Activated CD4-positive, CD25-positive, alpha-beta regulatory T cell (primary cell): ENCODE measurements at regions not wholly inside any gene's neighbourhood (a gene's known extent, or its start where the extent isn't known, plus 50 kb on each side); places are given as distances from the start of the nearest gene placed in this dataset.
A peak's percentile ranks its signal among the peaks of the same experiment; 100 is the strongest.
"Not testable (repeated sequence)": the region's sequence is repeated elsewhere in the genome, so short reads cannot be mapped to it uniquely, and the experiment has no call there.

ENCODE experiments used
- DNase-seq, 4 experiments: peaks; one replicate each; lab custom pipeline; 2025; lab: John Stamatoyannopoulos, UW

DNA sequence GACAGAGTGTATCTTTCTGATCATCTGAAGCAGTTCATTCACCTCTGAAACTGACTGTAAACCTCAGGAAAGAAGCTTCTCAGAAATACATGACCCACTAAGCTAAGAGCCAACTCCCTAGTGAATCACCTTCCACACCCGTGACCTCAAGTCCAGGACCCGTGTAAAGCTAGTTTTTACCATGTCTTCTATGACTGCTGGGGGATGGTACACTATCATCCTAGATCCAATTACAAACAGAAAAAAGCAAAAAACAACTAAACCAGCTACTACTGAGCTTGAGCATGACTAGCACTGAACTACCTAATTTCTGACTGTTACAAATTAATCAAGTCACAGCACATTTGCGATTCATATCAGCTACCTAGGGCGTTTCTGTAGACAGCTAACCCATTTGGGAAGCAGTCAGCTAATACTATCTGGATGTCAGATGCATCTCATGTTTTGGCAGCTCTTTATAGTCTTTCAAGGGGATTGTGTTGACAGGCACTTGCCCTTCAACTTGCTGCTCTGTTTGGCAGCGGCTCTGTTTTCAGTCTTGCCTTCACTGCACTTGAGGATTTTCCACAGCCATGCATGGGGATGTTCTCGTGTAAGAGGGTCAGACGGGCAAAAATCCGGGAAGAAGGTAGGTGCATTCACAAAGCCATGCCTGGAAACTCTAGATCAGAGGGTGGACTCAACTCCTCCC, 350.3 kb downstream of the ANAPC1 start:
- DNase-seq = not testable (repeated sequence)

DNA sequence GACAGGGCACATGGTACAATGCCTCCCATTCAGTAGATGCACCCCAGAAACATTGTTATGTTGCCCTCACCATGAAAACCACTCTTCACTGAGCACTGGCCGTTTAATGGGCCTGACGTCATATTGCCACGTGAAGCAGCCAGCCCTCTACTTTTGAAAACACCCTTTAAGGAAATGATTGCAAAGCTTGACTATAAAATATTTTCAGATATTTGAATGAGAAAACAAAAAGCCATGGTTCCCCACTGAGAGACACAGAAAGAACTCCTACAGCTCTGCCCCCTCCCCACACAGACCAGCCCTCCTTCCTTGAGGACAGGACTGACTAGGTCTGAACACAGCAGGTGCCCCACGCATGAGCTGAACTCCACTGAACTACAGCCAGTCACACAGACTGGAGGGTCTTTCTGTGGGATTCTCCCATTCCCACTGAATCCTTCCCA, 349.1 kb downstream of the ANAPC1 start:
- peak in 1 of 4 experiments; percentile 8 for DNase-seq

DNA sequence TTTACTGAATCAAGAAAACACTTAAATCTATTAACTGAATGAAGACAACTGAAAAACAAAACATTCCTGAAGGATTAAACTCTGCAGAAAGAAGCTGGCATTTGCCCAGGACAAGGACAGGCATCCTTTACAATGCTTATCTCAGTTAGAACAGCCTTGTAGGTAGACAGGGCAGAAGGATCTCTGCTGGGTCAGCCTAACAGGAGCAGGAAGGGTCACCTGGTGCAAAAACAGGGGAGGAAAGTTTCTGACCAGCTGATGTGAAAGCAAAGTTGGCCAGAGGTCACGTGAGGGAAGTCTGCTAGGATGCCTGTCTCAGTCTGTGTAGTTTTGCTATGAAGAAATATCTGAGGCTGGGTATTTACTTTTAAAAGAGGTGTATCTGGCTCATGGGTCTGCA, 348.6 kb downstream of the ANAPC1 start:
- DNase-seq = no peak

DNA sequence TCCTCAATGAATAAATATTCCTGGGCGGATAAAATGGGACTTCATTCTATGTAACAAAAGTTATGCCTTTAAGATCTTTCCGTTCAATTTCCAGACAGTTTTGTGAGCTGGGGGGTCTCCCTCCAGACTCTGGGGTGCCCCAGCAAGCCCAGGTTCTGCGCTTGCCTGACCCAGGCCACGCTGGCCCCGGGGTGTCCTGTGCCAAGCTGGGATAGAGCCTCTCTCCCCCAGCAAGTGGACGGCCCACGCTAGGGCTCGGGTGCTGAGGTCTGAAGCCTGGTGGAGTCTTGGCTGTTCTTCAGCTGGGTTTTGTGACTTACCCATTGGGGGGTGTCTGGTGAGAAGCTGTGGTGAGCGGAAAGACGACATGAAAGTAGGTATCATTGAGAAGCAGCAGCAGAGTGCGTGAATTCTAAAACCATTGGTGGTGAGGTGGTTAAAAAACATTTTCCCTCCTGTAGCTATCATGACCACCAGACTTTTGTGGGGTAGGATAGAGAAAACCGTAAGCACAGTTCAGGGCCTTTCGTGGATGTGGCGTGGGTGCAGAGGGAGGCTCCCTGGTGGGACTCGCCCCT, 346.8 kb downstream of the ANAPC1 start:
- no peak for DNase-seq

DNA sequence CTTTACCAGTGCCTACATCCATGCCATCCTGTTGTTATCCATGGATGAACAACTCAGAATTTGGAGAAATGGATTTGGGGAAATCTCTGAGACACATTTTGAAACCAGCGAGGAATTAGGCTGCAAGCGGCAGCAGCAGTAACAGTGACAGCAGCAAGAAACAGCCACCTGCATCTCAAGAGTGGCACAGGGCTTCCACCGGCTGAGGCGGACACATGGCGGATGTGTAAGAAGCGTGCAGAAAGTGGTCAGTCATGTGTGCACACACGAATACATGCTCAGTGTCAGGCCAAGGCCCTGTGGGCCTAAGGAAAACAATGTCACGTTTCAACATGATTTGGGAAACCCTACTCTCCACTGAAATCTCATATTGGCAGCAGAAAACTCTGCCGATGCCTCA, 344.0 kb downstream of the ANAPC1 start:
- not testable (repeated sequence) for DNase-seq

DNA sequence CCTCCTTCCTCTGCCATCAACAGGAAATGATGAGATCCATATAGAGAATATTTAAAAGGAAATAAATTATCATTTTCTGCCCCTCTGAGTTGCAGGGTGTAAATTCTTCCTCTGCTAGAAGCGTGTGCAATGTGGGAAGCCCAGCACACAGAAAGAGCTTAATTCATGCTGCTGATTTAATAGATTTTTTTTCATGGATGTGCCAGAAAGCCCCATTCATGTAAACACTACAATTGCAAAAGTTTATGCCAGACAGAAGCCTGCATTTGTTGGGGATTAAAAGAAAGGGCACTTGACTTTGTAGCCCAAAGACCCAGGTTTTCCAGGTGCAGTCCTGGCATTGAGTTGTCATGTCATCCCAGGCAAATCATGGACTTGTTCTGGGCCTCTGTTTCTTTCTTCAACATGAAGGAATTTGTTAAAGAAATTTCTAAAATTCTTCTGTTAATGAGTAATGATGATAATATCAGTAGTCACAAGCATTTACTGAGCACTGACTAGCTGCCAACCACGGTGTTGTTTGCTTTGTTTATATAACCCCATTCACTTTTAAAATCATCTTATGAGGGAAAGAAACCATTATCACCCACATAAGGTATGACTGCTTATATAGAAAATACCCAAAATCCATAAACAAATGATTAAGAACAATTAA, 341.7 kb downstream of the ANAPC1 start:
- not testable (repeated sequence) for DNase-seq

DNA sequence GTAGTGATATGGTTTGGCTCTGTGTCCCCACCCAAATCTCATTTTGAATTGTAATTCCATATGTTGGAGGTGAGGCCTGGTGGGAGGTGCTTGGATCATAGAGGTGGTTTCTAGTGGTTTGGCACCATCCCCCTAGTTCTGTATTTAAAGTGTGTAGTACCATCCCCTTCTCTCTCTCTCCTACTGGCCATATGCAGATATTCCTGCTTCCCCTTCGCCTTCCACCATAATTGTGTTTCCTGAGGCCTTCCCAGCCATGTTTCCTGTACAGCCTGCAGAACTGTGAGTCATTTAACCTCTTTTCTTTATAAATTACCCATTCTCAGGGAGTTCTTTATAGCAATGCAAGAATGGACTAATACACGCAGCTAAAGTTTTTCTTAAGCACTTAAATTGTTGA, 340.0 kb downstream of the ANAPC1 start:
- DNase-seq = not testable (repeated sequence)

DNA sequence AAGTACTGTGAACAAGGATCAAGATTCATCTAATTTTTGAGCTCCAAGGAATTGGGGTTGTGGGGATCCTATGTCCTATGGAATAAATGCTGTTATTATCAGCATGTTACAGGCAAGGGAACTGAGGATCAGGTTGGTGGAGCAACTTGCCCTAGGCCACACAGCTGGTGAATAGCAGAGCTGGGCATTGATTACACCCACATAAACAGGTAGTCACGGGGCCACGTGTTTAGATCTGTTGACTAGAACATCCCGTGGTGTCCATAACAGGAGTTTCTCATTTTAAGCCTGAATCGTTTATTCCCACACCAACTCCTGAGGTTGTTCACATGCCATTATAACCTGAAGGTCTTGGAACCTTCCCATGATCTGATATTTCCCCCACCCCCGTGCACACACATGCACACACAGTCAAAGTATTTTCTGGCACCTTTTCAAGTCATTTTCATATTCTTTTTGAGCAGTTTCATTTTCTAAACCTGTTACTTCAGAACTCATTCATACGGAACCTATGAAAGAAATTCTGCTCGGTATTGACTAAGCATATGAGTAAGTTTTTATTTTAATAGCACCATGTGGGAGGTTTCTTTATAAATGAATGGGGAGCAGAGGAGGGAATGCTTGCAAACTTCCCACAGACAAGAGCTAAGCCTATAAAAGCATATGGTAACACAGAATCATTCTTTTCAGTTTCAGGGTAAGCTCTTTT, 338.1 kb downstream of the ANAPC1 start:
- not testable (repeated sequence) for DNase-seq

DNA sequence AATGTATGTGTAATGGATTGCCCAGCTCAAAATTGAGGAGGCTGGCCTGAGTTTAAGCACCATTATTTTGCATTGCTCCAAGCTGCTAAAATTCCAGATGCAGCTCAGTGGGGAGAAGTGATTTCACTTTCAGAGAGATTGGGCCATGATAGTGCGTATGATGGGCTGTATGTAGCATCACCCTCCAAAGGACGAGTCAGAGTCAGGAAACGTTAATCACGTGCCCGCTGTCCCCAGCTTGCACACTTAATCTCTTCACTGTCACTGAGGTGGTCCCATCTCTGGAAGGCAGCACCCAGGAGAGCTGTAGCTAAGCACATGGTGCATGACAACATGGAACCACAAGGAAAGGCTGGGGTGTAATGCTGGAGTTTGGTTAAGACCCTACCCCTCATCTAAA, 337.4 kb downstream of the ANAPC1 start:
- not testable (repeated sequence) for DNase-seq

DNA sequence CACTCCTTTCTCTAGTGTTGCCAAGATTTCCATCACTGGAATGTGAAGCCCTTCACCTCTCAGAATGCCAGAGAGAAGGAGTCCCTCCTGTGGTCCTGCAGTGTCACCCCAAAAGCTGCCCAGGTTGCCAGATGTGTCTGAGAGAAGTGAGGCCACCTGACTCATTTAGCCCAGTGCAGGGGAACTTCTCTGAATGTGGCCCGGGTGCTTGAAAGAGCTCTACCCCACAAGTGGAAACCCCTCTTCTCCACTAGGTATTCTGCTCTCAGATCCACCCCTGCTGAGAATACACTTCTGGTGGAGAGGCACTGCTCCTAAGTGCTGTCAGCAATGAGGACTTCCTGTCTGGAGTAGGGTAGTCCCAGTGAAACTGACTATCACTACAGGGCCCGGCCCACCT, 334.8 kb downstream of the ANAPC1 start:
- not testable (repeated sequence) for DNase-seq

DNA sequence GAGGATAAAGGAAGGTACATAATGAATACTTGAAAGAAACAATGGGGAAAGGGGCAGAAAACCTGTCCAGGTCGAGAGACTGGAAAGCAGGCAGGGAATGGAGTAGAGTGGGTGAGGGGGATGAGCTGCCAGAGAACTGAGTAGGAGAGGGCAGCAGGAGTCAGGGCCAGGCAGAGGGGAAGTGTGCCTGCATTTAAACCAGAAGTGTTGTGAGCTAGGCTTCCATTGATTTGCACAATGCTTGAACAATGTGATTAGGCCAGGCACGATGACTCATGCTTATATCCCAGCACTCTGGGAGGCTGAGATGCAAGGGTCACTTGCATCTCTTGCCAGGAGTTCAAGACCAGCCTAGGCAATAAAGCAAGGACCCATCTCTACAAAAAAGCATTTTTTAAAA, 332.6 kb downstream of the ANAPC1 start:
- not testable (repeated sequence) for DNase-seq

DNA sequence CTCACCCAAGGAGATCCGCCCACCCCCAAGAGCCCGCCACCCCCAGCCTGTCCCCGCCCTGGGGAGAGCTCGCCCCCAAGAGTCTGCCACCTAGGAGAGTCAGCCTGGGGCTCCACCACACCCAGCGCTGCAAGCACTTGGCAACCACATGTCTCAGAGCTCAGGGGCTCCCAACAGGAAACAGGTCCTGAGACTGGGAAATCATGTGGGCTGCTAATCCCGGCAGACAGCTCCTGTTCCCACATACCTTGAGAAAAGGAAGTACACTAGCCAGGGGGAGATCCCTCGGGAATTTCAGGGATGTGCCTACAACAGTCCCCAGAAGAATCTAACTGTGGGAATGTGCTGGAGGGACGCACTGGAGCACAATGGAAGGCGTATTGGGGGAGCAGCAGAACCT, 331.4 kb downstream of the ANAPC1 start:
- not testable (repeated sequence) for DNase-seq

DNA sequence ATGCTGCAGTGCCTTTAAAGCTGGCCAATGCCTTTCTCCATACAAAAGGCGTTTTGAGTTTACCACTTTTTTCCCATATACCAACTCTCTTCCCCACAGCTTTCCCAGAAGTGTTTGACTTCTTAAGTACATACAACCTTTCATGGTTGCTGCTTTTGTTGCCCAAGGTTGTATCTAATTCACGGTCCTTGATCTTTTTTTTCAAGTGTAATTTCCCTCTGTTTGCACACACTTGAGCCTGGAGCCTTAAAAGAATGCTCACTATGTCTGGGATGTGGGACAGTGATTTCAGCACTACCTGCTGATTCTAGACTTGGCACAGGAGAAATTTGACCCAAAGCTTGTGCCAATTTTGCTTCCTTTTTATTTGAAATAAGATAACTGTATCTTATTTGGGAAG, 324.7 kb downstream of the ANAPC1 start:
- not testable (repeated sequence) for DNase-seq

DNA sequence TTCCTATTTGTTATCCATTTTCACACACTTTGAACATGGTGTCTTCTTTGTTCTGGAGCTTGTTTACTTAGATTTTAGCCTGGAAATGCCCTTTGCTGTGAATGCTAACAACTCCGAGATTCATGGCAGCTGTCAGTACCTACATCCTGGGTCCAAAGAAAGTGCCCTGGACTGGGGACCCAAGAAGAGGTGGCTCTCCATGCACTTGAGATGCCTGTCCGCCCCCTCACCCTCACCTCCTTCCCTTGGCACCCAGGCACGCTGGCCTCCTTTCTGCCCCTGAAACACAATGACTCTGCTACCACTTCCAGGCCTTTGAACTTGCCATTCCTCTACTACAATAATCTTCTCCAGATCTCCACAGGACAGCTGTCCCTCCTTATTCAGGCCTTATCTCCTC, 324.2 kb downstream of the ANAPC1 start:
- not testable (repeated sequence) for DNase-seq

DNA sequence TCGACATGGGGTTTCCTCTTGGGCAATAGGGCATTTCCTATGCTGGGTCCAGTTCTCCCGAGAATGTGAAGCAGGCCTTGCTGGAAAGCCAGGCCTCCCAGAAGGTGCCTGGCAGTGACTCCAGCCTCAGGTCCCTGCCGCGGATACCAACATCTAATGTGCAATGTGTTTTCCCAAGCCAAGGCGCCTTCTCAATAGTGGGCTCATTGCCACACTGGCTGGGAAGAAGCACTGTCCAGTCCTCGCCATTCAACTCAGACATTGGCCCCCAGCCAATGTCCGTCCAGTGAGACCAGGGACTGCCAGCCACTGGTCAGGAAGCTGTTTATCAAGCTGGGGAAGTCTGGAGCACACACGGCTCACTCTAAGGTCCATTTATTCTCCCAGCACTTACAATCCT, 317.9 kb downstream of the ANAPC1 start:
- not testable (repeated sequence) for DNase-seq

DNA sequence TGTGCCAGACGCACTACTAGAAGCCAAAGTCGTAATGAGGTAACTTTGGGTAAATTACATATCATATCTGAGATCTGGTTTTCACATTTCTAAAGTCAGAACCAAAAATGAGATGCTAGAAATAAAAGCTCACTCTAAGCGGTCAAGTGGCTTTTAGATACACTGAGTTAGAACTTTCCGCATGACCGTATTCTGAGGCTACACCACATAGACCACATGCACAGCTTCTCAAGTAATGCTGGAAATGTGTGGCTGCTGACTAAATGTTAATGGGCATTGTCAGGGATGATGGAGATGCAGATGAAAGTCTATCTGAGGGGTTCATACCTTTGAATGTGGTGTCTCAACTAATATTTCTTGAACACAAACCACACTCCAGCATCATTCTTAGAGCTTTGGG, 316.8 kb downstream of the ANAPC1 start:
- not testable (repeated sequence) for DNase-seq

DNA sequence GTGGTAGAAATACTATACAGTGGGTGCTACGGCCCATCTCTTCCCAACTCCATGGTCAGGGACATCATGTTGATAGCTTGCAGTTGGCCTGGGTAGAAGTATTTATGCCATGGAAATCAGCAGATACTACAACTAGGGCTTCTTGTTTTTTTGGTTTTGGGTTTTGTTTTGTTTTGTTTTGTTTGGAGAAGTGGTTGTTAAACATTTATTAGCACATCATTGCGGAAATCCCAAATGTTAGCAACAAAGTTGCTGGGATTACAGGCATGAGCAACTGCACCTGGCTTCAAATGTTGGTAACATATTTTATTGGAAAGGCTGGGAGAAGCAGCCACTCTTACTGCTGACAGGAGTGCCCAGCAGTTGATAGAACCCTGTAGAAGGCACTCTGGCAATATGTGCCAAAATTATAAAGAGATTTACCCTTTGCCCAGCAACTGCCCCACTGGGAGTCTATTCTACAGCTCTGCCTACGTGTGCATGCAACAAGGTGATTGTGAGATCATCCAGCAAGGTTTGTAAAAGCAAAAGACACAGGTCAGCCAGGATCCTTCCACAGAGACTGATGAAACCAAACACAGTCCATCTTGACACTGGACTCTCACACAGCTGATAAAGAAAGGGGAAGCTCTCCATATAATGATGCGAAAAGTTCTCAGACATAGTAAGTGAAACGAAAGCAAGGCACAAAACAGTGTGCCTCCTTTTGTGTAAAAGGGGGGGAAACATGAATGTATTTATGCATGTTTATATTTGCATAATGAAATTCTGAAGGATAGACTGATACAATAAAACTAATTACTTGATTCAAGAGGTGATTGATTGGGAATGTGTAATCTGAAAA, 314.4 kb downstream of the ANAPC1 start:
- DNase-seq = not testable (repeated sequence)

DNA sequence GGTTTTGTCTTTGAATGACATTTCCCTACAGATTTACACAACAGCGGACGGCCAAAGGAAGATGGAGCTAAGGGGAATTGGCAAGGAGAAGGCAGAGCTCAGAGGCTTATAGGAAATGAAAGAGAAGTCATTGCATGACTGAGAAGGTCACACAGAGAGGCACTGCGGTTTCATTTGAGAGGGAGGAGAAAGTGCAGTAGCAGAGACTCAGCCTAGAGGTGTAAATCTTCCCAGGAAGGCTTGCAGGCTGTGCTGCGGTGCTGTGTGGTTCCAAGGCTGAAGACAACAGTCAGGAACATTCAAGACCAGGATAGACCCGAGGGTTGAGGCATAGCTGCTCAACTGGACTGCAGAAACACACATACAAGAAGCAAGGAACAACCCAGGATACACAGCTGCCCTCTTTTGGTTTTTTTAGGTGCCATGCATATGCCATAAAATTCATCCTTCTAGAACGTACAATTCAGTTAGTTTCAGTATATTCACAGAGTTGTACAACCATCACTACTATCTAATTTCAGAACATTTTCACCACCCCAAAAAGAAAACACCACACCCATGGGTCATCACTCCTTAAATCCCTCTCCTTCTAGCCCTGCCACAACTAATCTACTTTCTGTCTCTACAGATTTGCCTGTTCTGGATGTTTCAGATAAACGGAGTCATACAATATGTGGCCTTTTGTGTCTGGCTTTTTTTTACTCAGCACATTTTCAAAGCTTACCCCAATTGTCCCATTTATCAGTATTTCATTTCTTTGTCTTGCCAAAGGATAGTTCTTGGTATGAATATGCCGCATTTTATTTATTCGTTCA, 313.5 kb downstream of the ANAPC1 start:
- not testable (repeated sequence) for DNase-seq

DNA sequence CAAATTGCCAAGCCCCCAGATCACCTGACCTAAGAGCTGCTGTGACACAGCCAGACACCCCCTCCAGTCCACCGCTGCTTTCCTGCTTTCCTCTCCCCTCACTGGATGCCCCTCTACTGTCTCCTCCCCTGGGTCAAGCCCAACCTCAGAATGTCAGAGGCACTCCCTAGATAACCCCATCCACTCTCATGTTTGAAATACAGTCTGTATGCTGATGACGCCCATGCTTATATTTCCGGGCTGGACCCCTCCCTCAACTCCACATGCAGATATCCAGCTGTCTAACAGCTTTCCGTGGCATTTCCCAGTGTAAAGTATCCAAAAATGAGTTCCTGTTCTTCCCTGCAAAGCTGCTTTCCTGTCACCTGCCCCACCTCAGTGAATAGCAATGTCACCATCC, 309.2 kb downstream of the ANAPC1 start:
- DNase-seq = not testable (repeated sequence)

DNA sequence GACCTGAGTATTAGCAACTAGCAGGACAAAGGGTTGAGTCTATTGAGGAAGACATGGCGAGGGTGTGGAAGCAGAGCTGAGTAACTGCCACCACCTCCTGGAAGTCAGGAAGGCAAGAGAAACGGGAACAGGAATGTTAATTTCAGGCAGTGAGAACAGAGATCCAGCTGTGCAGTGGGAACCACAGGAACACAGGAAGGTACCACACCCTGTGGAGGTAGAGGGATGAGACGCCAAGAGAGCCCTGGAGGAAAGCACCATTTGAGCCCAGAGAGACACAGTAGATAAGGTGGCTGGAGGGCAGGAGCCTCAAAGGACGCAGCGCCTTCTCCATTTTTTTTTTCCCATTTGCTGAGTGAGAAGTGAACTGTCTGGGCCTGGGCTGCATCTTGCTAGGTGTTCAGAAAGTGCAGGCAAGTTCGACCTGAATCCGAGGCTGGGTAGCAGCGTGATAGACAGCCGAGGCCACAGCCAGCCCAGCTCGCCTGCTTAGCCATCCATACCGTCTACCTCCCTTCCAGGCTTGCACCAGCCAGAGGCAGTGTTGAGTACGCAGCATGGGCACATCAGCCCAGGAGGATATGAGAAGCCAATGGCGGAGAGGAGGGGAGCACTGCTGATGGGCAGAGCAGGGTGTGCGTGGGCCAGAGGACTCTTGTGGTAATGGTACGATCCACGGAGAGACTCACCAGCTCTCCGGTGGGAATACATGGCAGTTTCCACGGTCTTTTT, 306.7 kb downstream of the ANAPC1 start:
- not testable (repeated sequence) for DNase-seq
